Adipocyte (in vitro differentiated cells): ENCODE measurements at regions not wholly inside any gene's neighbourhood (a gene's known extent, or its start where the extent isn't known, plus 50 kb on each side); places are given as distances from the start of the nearest gene placed in this dataset.

Source experiments
- DNase-seq: peaks from one replicate; pipeline ENCODE4 v3.0.0-alpha.2; 2015; ENCODE audit warnings: low read depth
- H3K27me3 ChIP-seq: replicated peaks from 2 replicates; pipeline ENCODE4 v1.7.0; 2013; ENCODE audit warnings: mild to moderate bottlenecking, low read length, moderate library complexity; ENCODE audit not compliant: control insufficient read depth, insufficient read depth
- H3K36me3 ChIP-seq: 2 replicates; pipeline ENCODE4 v1.7.0; 2013; ENCODE audit warnings: low read length, mild to moderate bottlenecking, moderate library complexity; ENCODE audit not compliant: control insufficient read depth, insufficient read depth, severe bottlenecking
- H3K4me1 ChIP-seq: 2 replicates; pipeline ENCODE4 v1.7.0; 2013; ENCODE audit warnings: mild to moderate bottlenecking, low read length, moderate library complexity; ENCODE audit not compliant: control insufficient read depth, insufficient read depth
- H3K4me3 ChIP-seq: 2 replicates; pipeline ENCODE4 v1.7.0; 2013; ENCODE audit warnings: mild to moderate bottlenecking, low read length, moderate library complexity
- H3K9ac ChIP-seq: 2 replicates; pipeline ENCODE4 v1.7.0; 2013; ENCODE audit warnings: mild to moderate bottlenecking, low read length, moderate library complexity
- H3K9me3 ChIP-seq: 2 replicates; pipeline ENCODE4 v1.7.0; 2013; ENCODE audit warnings: mild to moderate bottlenecking, low read length, moderate library complexity; ENCODE audit not compliant: control insufficient read depth

DNA sequence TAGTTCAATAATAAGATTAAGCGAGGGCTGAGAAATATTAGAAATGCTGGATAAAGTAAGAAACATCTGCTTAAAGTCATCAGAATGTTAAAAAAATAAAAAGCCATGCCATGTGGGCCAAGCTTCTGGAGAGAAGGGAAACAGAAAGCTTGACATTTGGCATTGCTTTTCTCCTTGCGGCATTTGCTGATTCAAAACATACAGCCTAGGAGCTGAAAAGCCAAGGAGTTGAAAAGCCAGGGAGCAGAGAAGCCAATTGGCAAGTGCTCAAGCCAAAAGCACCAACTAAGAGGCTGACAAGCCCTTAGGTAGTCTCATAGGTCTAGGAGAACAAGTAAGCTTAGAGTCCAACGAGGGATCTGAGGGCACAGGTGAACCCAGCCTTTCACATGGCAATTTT is 754.3 kb downstream of the TLE4 start:
- Histone ChIP-seq H3K27me3 (no peaks in the 10 kb centered on the region), H3K4me3 (no peak overlapping the region), H3K9ac (no peak overlapping the region), H3K9me3 (no peaks in the 10 kb centered on the region), H3K4me1 (no peaks in the 10 kb centered on the region), H3K36me3 (no peaks in the 10 kb centered on the region)
- no peak for DNase-seq

GRCh38 chr9:80320916-80321315 is 749.2 kb downstream of the TLE4 start:
- no peaks in the 10 kb centered on the region for H3K36me3 ChIP-seq
- no peaks in the 10 kb centered on the region for H3K4me1 ChIP-seq
- no peaks in the 10 kb centered on the region for H3K27me3 ChIP-seq
- H3K9me3 ChIP-seq, result no peaks in the 10 kb centered on the region
- no peak overlapping the region for H3K4me3 ChIP-seq
- no peak overlapping the region for H3K9ac ChIP-seq
- DNase-seq, result peak; percentile 35

- peak; percentile 28 for DNase-seq
- Histone ChIP-seq H3K27me3 (no peaks in the 10 kb centered on the region), H3K36me3 (no peaks in the 10 kb centered on the region), H3K9me3 (no peaks in the 10 kb centered on the region), H3K9ac (no peak overlapping the region), H3K4me3 (no peak overlapping the region), H3K4me1 (no peaks in the 10 kb centered on the region)
Observed at GRCh38 chr9:80320480-80320879, 748.7 kb downstream of the TLE4 start.

DNA sequence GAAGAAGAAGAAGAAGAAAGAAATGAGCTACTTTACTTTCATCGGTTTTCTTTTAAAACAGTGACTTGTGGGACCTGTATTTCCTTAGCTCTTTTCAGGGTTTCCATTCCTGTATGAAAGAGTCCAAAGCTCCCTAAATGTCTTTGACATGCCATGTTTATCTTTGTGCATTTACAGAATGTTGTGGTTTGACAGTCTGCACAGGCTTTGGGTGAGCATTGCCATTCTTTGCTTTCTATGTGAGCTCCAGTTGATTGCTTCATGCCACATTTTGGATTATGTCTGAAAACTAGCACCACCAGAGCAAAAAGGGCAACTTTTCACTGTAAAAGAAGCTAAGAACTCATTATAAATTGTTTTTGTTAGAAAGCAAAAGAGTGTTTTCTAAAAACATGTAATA is 733.4 kb downstream of the TLE4 start:
- Histone ChIP-seq H3K9me3 (no peaks in the 10 kb centered on the region), H3K4me1 (no peaks in the 10 kb centered on the region), H3K36me3 (no peaks in the 10 kb centered on the region), H3K9ac (no peak overlapping the region), H3K27me3 (no peaks in the 10 kb centered on the region), H3K4me3 (no peak overlapping the region)
- DNase-seq, result peak; percentile 56

GRCh38 chr9:80294955-80295354 is 723.2 kb downstream of the TLE4 start:
- DNase-seq, result no peak
- no peaks in the 10 kb centered on the region for H3K36me3 ChIP-seq

DNA sequence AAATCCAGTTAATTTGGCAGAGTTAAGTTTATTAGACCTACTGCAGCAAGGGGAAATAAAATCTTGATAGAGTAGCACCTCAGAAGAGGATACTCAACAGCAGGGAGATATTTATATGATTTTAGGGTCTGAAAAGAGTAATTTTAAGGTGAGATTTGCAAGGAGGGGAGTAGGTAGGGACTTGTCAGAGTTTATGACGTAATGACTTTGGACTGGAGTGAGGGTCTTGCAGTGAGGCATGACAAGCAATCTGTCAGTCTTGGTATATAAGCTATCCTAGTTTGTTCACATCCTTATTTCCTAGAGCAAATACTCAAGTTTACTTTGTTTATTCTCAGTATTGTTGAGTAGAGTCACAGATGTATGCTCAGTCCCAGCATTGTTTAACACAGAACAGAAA is 722.6 kb downstream of the TLE4 start:
- H3K4me1 ChIP-seq, result no peaks in the 10 kb centered on the region
- H3K4me3 ChIP-seq, result no peak overlapping the region
- no peaks in the 10 kb centered on the region for H3K36me3 ChIP-seq
- H3K9ac ChIP-seq, result no peak overlapping the region
- no peak for DNase-seq
- no peaks in the 10 kb centered on the region for H3K27me3 ChIP-seq
- peaks cover 3% of the 10 kb centered on the region for H3K9me3 ChIP-seq

More at GRCh38 chr9:80294955-80295354, 723.2 kb downstream of the TLE4 start:
- H3K27me3 ChIP-seq, result no peaks in the 10 kb centered on the region
- H3K4me1 ChIP-seq, result no peaks in the 10 kb centered on the region
- no peak overlapping the region for H3K4me3 ChIP-seq
- no peak overlapping the region for H3K9ac ChIP-seq
- peaks cover 3% of the 10 kb centered on the region for H3K9me3 ChIP-seq

DNA sequence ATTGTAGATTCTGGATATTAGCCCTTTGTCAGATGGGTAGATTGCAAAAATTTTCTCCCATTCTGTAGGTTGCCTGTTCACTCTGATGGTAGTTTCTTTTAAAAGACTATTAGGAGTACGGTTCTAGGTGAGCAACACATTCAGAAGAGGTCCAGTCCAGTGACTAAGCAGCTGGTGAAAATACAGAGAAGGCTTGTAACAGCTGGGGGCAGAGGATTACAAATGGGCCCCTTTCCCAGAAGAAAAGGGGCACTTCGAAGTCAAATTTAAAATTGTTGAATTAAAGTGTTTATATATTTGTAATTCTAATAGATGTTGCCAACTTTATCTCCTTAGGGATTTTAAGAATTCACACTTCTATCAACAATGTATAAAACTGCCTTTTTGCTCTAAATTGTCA is 720.5 kb downstream of the TLE4 start:
- DNase-seq, result no peak
- H3K9ac ChIP-seq, result no peak overlapping the region
- no peaks in the 10 kb centered on the region for H3K4me1 ChIP-seq
- H3K27me3 ChIP-seq, result no peaks in the 10 kb centered on the region
- H3K9me3 ChIP-seq, result peaks cover 3% of the 10 kb centered on the region
- no peaks in the 10 kb centered on the region for H3K36me3 ChIP-seq
- no peak overlapping the region for H3K4me3 ChIP-seq

GRCh38 chr9:80285326-80285725 is 713.6 kb downstream of the TLE4 start:
- Histone ChIP-seq H3K9me3 (peaks cover 3% of the 10 kb centered on the region), H3K4me1 (no peaks in the 10 kb centered on the region), H3K4me3 (no peak overlapping the region), H3K9ac (no peak overlapping the region), H3K27me3 (no peaks in the 10 kb centered on the region), H3K36me3 (no peaks in the 10 kb centered on the region)
- DNase-seq, result peak; percentile 64

- DNase-seq, result no peak
- H3K36me3 ChIP-seq, result no peaks in the 10 kb centered on the region
- H3K9me3 ChIP-seq, result peaks cover 3% of the 10 kb centered on the region
- no peaks in the 10 kb centered on the region for H3K27me3 ChIP-seq
- H3K4me1 ChIP-seq, result no peaks in the 10 kb centered on the region
- no peak overlapping the region for H3K4me3 ChIP-seq
- H3K9ac ChIP-seq, result no peak overlapping the region
Observed at GRCh38 chr9:80282766-80283165, 711.0 kb downstream of the TLE4 start.

DNA sequence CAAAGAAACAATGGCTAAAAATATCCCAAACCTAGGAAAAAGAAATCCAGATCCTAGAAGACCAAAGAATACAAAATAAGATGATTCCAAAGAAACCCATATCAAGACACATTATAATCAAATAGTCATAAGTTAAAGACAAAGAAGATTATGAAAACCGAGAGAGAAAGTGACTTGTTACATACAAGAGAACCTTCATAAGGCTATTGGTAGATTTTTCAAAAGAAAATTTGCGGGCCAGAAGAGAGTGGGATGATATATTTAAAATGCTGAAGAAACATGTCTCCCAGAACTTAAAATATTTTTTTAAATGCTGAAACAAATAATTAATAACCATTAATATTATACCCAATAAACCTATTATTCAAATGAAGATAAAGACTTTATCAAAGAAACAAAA is 687.3 kb downstream of the TLE4 start:
- H3K36me3 ChIP-seq, result no peaks in the 10 kb centered on the region
- no peak overlapping the region for H3K4me3 ChIP-seq
- DNase-seq, result no peak
- no peaks in the 10 kb centered on the region for H3K27me3 ChIP-seq
- H3K9me3 ChIP-seq, result peaks cover 46% of the 10 kb centered on the region
- H3K4me1 ChIP-seq, result no peaks in the 10 kb centered on the region
- H3K9ac ChIP-seq, result no peak overlapping the region

DNA sequence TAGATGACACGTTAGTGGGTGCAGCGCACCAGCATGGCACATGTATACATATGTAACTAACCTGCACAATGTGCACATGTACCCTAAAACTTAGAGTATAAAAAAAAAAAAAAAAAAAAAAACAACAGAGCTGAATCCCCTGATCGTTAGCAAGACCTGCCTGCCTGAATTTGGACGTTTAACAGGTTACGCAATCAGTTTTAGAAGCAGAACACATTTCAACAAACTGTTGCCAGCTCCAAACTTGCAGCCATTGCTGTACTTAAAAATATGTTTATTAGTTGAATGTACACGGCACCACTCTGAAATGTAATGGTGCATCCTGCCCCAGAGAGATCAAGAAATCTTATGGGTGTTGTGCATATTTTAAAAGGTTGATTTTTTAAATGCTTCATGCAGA is 680.0 kb downstream of the TLE4 start:
- H3K9ac ChIP-seq, result no peak overlapping the region
- no peak overlapping the region for H3K4me3 ChIP-seq
- peaks cover under 1% of the 10 kb centered on the region for H3K9me3 ChIP-seq
- no peaks in the 10 kb centered on the region for H3K4me1 ChIP-seq
- no peak for DNase-seq
- H3K27me3 ChIP-seq, result no peaks in the 10 kb centered on the region
- no peaks in the 10 kb centered on the region for H3K36me3 ChIP-seq

DNA sequence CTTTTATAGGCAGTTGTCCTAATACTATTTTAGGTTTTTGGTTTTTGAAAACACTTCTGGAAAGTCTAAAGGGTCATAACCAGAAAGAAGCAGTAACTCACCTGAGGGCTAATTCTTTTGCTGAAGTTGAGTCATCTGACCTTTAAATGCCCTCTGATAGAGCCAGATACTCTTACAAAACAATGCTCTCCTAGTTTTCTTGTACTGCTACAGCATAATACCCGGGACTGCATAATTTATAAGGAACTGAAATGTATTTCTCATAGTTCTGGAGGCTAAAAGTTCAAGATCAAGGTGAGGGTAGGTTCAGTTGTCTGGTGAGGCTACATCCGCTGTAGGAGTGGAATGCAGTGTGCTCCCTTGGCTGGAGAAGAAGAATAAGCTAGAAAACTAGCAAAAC is 670.3 kb downstream of the TLE4 start:
- Histone ChIP-seq H3K9me3 (no peaks in the 10 kb centered on the region), H3K27me3 (no peaks in the 10 kb centered on the region), H3K4me1 (no peaks in the 10 kb centered on the region), H3K4me3 (no peak overlapping the region), H3K9ac (no peak overlapping the region), H3K36me3 (no peaks in the 10 kb centered on the region)
- DNase-seq, result no peak
